ENCODE measurements at regions not wholly inside any gene's neighbourhood (a gene's known extent, or its start where the extent isn't known, plus 50 kb on each side); places are given as distances from the start of the nearest gene placed in this dataset.

- TF ChIP-seq EZH2 (IDR thresholded peaks at IDR 0.05; ENCODE audit: borderline replicate concordance, low read depth, low read length, severe bottlenecking) (no peak), CTCF (IDR thresholded peaks at IDR 0.05; ENCODE audit: borderline replicate concordance, extremely low read depth, low read length, poor library complexity, severe bottlenecking) (no peak)
These were observed 284.8 kb upstream of the DIO3 start for GRCh38 chr14:101276309-101277091.
